ENCODE measurements at regions not wholly inside any gene's neighbourhood (a gene's known extent, or its start where the extent isn't known, plus 50 kb on each side); places are given as distances from the start of the nearest gene placed in this dataset.

DNA sequence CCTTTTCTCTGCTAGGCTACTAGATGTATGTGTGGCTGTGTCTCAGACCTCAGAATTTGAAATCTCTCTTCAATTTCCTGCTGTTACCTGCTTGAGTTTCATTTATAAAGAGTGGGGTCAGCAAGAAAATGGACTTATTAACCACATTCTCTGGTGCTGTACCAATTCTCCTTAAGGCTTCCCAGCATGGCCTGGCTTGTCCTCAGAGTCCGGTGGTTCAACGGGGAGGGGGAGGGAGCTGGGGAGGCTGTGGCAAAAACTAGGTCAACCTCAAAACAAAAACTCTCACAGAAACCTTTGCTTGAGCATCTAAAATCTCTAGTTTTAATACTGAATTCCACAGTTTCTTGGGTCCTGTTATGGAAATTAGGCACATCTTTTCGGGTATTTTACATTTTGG lies 389.1 kb upstream of the COBL start:
- TF ChIP-seq, protein P1, sequence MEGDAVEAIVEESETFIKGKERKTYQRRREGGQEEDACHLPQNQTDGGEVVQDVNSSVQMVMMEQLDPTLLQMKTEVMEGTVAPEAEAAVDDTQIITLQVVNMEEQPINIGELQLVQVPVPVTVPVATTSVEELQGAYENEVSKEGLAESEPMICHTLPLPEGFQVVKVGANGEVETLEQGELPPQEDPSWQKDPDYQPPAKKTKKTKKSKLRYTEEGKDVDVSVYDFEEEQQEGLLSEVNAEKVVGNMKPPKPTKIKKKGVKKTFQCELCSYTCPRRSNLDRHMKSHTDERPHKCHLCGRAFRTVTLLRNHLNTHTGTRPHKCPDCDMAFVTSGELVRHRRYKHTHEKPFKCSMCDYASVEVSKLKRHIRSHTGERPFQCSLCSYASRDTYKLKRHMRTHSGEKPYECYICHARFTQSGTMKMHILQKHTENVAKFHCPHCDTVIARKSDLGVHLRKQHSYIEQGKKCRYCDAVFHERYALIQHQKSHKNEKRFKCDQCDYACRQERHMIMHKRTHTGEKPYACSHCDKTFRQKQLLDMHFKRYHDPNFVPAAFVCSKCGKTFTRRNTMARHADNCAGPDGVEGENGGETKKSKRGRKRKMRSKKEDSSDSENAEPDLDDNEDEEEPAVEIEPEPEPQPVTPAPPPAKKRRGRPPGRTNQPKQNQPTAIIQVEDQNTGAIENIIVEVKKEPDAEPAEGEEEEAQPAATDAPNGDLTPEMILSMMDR (IDR thresholded peaks at IDR 0.05): no peak
- DNase-seq: no peak
- Histone ChIP-seq H3K4me3 (no peak overlapping the region), H3K9me3 (peaks cover 0 to 7% (median 0%) of the 10 kb centered on the region in 3 donors), H3K36me3 (no peaks in the 10 kb centered on the region), H3K4me1 (no peaks in the 10 kb centered on the region), H3K27ac (no peak overlapping the region), H3K27me3 (no peaks in the 10 kb centered on the region)
- intact Hi-C loops (cut with DNase I; ENCODE audit: low total_unique reads): no loop called here

DNA sequence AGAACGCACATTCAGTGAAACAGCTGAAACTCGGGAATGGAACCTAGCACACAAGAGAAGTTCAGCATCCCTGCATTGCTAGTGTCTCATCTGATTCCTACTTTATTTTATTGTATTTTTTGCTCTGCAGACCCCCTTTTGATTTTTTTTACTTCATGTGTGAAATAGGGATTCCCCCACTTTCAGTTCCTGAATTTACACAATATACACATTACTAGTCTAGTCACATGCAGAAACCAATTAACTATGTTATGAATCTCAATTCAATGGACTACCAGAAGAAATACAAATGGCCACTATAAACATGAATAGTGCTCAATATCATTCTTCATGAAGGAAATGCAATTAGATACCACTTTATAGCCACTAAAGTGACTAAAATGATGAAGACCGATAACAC lies 386.1 kb upstream of the COBL start:
- Histone ChIP-seq H3K9me3 (peaks cover 0 to 7% (median 0%) of the 10 kb centered on the region in 3 donors), H3K4me3 (no peak overlapping the region), H3K27ac (no peak overlapping the region), H3K36me3 (no peaks in the 10 kb centered on the region), H3K4me1 (no peaks in the 10 kb centered on the region), H3K27me3 (no peaks in the 10 kb centered on the region)
- TF ChIP-seq, protein P1 (IDR thresholded peaks at IDR 0.05): no peak
- DNase-seq: no peak
- intact Hi-C loops (cut with DNase I; ENCODE audit: low total_unique reads): no loop called here

DNA sequence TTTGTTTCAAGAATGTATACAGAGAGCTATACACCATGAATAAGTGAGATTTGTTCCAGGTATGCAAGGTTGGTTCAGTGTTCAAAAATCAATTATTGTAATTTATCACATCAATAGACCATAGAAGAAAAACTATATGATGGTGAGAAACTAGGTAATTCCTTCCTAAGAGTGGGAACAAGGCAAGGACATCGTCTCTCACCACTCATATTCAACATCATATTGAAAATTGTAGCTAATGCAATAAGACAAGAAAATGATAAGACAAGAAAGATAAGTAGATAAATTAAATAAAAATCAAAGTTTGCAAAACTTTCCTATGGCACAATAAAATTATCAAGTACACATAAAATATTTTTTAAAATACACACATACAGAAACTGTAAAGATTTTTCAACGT lies 385.3 kb upstream of the COBL start:
- Histone ChIP-seq H3K36me3 (no peaks in the 10 kb centered on the region), H3K27me3 (no peaks in the 10 kb centered on the region), H3K4me3 (no peak overlapping the region), H3K9me3 (peaks cover 0 to 7% (median 0%) of the 10 kb centered on the region in 3 donors), H3K4me1 (no peaks in the 10 kb centered on the region), H3K27ac (no peak overlapping the region)
- intact Hi-C loops (cut with DNase I; ENCODE audit: low total_unique reads): no loop called here
- TF ChIP-seq, protein P1 (IDR thresholded peaks at IDR 0.05): no peak
- no peak for DNase-seq

DNA sequence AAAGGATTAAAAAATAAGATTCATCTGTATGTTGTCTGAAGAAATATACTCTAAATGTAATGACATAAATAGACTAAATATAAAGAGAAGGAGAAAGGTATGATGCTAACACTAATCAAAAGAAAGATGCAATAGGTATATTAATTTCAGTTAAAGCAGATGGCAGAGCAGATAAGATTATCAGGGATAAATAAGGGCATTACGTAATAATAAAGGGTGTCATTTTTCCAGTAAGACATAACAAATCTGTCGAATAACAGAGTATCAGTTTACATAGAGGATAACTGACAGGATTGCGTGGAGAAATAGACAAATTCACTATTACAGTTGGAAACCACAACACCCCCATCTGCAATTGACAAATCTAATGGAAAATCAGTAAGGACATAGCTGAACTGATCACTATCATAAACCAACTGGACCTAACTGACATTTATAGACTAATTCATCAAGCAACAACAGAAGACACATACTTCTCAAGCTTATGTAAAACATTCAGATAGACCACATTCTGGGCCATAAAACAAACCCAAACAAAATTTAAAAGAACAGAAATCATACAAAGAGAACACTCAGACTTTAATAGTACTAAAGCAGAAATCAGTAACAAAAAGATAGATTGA lies 384.1 kb upstream of the COBL start:
- Histone ChIP-seq H3K36me3 (no peaks in the 10 kb centered on the region), H3K27me3 (no peaks in the 10 kb centered on the region), H3K4me3 (no peak overlapping the region), H3K27ac (no peak overlapping the region), H3K9me3 (peaks cover 0 to 7% (median 0%) of the 10 kb centered on the region in 3 donors), H3K4me1 (no peaks in the 10 kb centered on the region)
- intact Hi-C loops (cut with DNase I; ENCODE audit: low total_unique reads): no loop called here
- no peak for DNase-seq
- TF ChIP-seq, protein P1 (IDR thresholded peaks at IDR 0.05): no peak

DNA sequence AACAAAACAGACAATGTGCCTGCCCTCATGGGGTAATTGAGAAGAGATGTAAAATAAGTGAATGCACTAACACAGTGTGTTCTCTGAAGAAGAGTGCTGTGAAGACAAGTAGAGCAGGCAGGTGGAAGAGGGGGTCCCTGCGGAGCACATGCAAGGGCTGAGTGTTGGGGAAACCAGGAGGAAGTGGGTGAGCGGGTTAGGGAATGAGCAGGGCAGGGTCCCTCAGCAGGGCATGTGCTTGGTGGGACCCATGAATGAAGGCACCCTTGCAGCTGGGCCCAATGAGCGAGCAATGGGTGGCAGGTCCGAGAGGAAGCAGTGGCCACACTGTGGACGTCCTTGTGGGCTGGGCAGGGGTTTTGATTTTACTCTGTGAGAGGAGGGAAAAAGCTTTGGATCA lies 376.6 kb upstream of the COBL start:
- intact Hi-C loops (cut with DNase I; ENCODE audit: low total_unique reads): no loop called here
- no peak for DNase-seq

More for the DNA sequence above, 376.6 kb upstream of the COBL start:
- no peaks in the 10 kb centered on the region for H3K4me1 ChIP-seq
- no peaks in the 10 kb centered on the region for H3K36me3 ChIP-seq
- no peaks in the 10 kb centered on the region for H3K27me3 ChIP-seq
- H3K9me3 ChIP-seq: no peaks in the 10 kb centered on the region
- H3K27ac ChIP-seq: no peak overlapping the region
- TF ChIP-seq, protein P1 (IDR thresholded peaks at IDR 0.05): no peak
- H3K4me3 ChIP-seq: no peak overlapping the region

Data from tibial artery (tissue), 4 donors.